ENCODE measurements at regions not wholly inside any gene's neighbourhood (a gene's known extent, or its start where the extent isn't known, plus 50 kb on each side); places are given as distances from the start of the nearest gene placed in this dataset.
"Not testable (repeated sequence)": the region's sequence is repeated elsewhere in the genome, so short reads cannot be mapped to it uniquely, and the experiment has no call there.

- TF ChIP-seq CTCF (IDR thresholded peaks at IDR 0.05; ENCODE audit: low read depth, low read length, missing control alignments) = no peak
- DNase-seq (ENCODE audit: extremely low read depth, low read depth) = no peak
- no peak overlapping the region for H3K4me3 ChIP-seq (replicated peaks; ENCODE audit: low read depth, low read length)
Measured at GRCh38 chr2:83280391-83280790, 1178.7 kb downstream of the SUCLG1 start.

- no peak for TF ChIP-seq CTCF (IDR thresholded peaks at IDR 0.05; ENCODE audit: low read depth, low read length, missing control alignments)
- H3K4me3 ChIP-seq (replicated peaks; ENCODE audit: low read depth, low read length) = no peak overlapping the region
- no peak for DNase-seq (ENCODE audit: extremely low read depth, low read depth)
Measured at GRCh38 chr2:83273322-83273721, 1185.8 kb downstream of the SUCLG1 start.

- DNase-seq (ENCODE audit: extremely low read depth, low read depth) = no peak
- no peak for TF ChIP-seq CTCF (IDR thresholded peaks at IDR 0.05; ENCODE audit: low read depth, low read length, missing control alignments)
- no peak overlapping the region for H3K4me3 ChIP-seq (replicated peaks; ENCODE audit: low read depth, low read length)
Measured at GRCh38 chr2:83261591-83262136, 1197.4 kb downstream of the SUCLG1 start.

GRCh38 chr2:83253848-83254247, 1205.2 kb downstream of the SUCLG1 start:
- no peak overlapping the region for H3K4me3 ChIP-seq (replicated peaks; ENCODE audit: low read depth, low read length)
- no peak for TF ChIP-seq CTCF (IDR thresholded peaks at IDR 0.05; ENCODE audit: low read depth, low read length, missing control alignments)
- DNase-seq (ENCODE audit: extremely low read depth, low read depth) = no peak

- TF ChIP-seq CTCF (IDR thresholded peaks at IDR 0.05; ENCODE audit: low read depth, low read length, missing control alignments) = no peak
- no peak for DNase-seq (ENCODE audit: extremely low read depth, low read depth)
- H3K4me3 ChIP-seq (replicated peaks; ENCODE audit: low read depth, low read length) = no peak overlapping the region
Measured at GRCh38 chr2:83251321-83251872, 1207.7 kb downstream of the SUCLG1 start.

DNA sequence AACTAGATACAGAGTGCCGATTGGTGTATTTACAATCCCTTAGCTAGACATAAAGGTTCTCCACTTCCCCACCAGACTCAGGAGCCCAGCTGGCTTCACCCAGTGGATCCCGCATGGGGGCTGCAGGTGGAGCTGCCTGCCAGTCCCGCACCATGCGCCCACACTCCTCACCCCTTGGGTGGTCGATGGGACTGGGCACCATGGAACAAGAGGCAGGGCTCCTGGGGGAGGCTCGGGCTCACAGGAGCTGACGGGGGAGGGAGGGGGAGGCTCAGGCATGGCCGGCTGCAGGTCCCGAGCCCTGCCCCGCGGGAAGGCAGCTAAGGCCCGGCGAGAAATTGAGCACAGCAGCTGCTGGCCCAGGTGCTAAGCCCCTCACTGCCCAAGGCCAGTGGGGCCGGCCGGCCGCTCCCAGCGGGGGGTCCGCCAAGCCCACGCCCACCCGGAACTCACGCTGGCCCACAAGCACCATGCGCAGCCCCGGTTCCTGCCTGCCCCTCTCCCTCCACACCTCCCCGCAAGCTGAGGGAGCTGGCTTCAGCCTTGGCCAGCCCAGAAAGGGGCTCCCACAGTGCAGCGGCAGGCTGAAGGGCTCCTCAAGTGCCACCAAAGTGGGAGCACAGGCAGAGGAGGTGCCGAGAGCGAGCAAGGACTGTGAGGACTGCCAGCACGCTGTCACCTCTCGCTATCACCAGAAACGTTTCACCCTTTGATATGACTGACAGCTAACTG, 1213.1 kb downstream of the SUCLG1 start:
- not testable (repeated sequence) for H3K4me3 ChIP-seq (replicated peaks; ENCODE audit: low read depth, low read length); DNase-seq (ENCODE audit: extremely low read depth, low read depth)

GRCh38 chr2:83240611-83241010, 1218.5 kb downstream of the SUCLG1 start:
- no peak for TF ChIP-seq CTCF (IDR thresholded peaks at IDR 0.05; ENCODE audit: low read depth, low read length, missing control alignments)
- no peak for DNase-seq (ENCODE audit: extremely low read depth, low read depth)

More at GRCh38 chr2:83240611-83241010, 1218.5 kb downstream of the SUCLG1 start:
- no peak overlapping the region for H3K4me3 ChIP-seq (replicated peaks; ENCODE audit: low read depth, low read length)
